Gastroesophageal sphincter (tissue), 3 donors: ENCODE measurements at regions not wholly inside any gene's neighbourhood (a gene's known extent, or its start where the extent isn't known, plus 50 kb on each side); places are given as distances from the start of the nearest gene placed in this dataset.

ENCODE experiments used
- CTCF ChIP-seq, 4 experiments: fragments of 200-600 bp in 2 of 4; fragments of 450-650 bp in 2 of 4; sonication (generic) in 1 of 4; IDR thresholded peaks; one replicate each; pipeline ENCODE4 v1.5.1; 2017 to 2019; ENCODE audit warnings: antibody characterized with exemption in 4 of 4, mild to moderate bottlenecking in 2 of 4, moderate library complexity in 2 of 4
- POLR2A ChIP-seq, 2 donors: fragments of 450-650 bp; IDR thresholded peaks; one replicate each; pipeline ENCODE4 v1.6.1; 2017; ENCODE audit warnings: antibody characterized with exemption in 2 of 2, mild to moderate bottlenecking in 2 of 2, moderate library complexity in 1 of 2

DNA sequence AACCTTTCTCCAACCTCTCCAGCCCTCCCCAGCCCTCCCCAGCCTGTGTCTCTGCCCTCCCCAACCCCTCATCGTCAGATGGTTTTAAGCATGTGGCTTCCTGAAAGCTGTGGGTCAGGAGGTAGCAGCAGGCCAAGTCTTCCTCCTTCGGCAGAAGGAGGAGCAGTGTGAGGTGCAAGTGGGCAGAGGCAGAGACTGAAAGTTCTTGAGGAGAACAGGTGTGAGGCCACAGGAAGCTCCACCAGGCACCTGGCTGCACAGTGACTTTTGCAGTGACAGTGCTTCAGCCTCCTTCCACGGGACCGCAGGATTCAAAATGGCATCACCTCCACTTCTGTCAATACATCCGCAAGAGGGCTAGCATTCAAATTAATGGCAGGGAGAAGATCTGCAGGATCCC, 203.9 kb upstream of the LEF1 start:
- TF ChIP-seq CTCF (IDR thresholded peaks at IDR 0.05) (no peak), POLR2A (IDR thresholded peaks at IDR 0.05) (no peak)
